ENCODE measurements at regions not wholly inside any gene's neighbourhood (a gene's known extent, or its start where the extent isn't known, plus 50 kb on each side); places are given as distances from the start of the nearest gene placed in this dataset.
"Not testable (repeated sequence)": the region's sequence is repeated elsewhere in the genome, so short reads cannot be mapped to it uniquely, and the experiment has no call there.

DNA sequence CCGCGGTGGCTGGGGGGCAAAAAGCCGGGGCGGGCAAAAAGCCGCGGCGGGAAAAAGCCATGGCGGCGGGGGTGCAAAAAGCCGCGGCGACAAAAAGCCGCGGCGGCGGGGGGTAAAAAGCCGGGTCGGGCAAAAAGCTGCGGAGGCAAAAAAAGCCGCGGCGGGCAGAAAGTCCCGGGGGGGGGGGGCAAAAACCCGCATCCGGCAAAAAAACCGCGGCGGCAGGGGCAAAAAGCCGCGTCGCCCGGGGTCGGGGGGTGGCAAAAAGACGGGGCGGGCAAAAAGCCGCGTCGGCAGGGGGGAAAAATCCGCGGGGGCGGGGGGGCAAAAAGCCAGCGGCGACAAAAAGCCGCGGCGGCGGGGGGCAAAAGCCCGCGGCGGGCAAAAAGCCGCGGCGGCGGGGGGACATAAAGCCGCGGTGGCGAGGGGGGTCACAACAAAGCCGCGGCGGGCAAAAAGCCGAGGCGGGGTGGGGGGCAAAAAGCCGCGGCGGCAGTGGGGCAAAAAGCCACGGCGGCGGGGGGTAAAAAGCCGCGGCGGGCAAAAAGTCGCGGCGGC, 1634.4 kb downstream of the RPIA start:
- H3K27ac ChIP-seq (ENCODE audit: insufficient read depth, low read length); H2AK5ac ChIP-seq (ENCODE audit: low read depth, low read length); H2AK9ac ChIP-seq (replicated peaks; ENCODE audit: low read depth, low read length, poor library complexity); POLR2A ChIA-PET (ENCODE audit: unreplicated experiment); H2BK20ac ChIP-seq (ENCODE audit: low read depth, low read length); dilution Hi-C loops (cut with HindIII; ENCODE audit: low sequenced_read_pairs, unreplicated experiment); H2BK120ac ChIP-seq (ENCODE audit: low read depth, low read length); H2BK15ac ChIP-seq (ENCODE audit: low read depth, low read length); DNase-seq; CTCF ChIA-PET; H3K4ac ChIP-seq (ENCODE audit: low read depth, low read length); H4K8ac ChIP-seq (ENCODE audit: low read depth in 2 of 2, low read length in 2 of 2); H3K4me2 ChIP-seq (ENCODE audit: low read depth, low read length); H4K5ac ChIP-seq (ENCODE audit: low read depth, low read length); ATAC-seq (ENCODE audit: low read depth); H3K36me3 ChIP-seq (ENCODE audit: control insufficient read depth, insufficient read depth, low read length); H2AFZ ChIP-seq (replicated peaks; ENCODE audit: low read length, poor library complexity); H3K27me3 ChIP-seq (ENCODE audit: control insufficient read depth, insufficient read depth, low read length); H3K14ac ChIP-seq (replicated peaks; ENCODE audit: low read depth, low read length); H3K56ac ChIP-seq (ENCODE audit: extremely low read depth, insufficient read depth, low read length); H3K18ac ChIP-seq (ENCODE audit: low read depth, low read length); intact Hi-C loops (cut with micrococcal nuclease); BruUV-seq (replicated peaks); H4K91ac ChIP-seq (ENCODE audit: insufficient read depth, low read depth, low read length); H3K9ac ChIP-seq (ENCODE audit: low read depth, low read length); H2BK5ac ChIP-seq (ENCODE audit: low read depth, low read length, poor library complexity, severe bottlenecking); H3K23ac ChIP-seq (ENCODE audit: low read depth, low read length); H3K4me1 ChIP-seq (ENCODE audit: control insufficient read depth, insufficient read depth, low read length); H3K4me3 ChIP-seq (ENCODE audit: insufficient read depth, low read depth, low read length); H3K9me3 ChIP-seq (ENCODE audit: control insufficient read depth, insufficient read depth, low read length); H4K20me1 ChIP-seq (ENCODE audit: insufficient read depth, low read length); H3K9me1 ChIP-seq (ENCODE audit: insufficient read depth, low read length); in situ Hi-C loops (cut with MboI; ENCODE audit: low sequenced_read_pairs); H3K79me1 ChIP-seq (ENCODE audit: low read depth in 1 of 2, low read length in 2 of 2): not testable (repeated sequence)
- whole genome bisulfite sequencing, 2 experiments (ENCODE audit: extremely low coverage in 2 of 2, insufficient read length in 1 of 2), result 9% methylated on average over 12 of the region's 74 CpGs; no CpG with 5 or more reads in 1 of the 2 experiments

DNA sequence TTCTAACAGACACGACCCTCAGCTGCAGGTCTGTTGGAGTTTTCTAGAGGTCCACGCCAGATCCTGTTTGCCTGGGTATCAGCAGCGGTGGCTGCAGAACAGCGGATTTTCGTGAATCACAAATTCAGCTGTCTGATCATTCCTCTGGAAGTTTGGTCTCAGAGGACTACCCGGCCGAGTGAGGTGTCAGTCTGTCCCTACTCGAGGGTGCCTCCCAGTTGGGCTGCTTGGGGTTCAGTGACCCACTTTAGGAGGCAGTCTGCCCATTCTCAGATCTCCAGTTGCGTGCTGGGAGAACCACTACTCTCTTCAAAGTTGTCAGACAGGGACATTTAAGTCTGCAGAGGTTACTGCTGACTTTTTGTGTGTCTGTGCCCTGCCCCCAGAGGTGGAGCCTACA, 1664.1 kb downstream of the RPIA start:
- H3K36me3 ChIP-seq (ENCODE audit: control insufficient read depth, insufficient read depth, low read length); H2AK5ac ChIP-seq (ENCODE audit: low read depth, low read length); DNase-seq; ATAC-seq (ENCODE audit: low read depth); H4K5ac ChIP-seq (ENCODE audit: low read depth, low read length); H4K8ac ChIP-seq (ENCODE audit: low read depth in 2 of 2, low read length in 2 of 2); H2AK9ac ChIP-seq (replicated peaks; ENCODE audit: low read depth, low read length, poor library complexity); in situ Hi-C loops (cut with MboI; ENCODE audit: low sequenced_read_pairs); H3K27me3 ChIP-seq (ENCODE audit: control insufficient read depth, insufficient read depth, low read length); H3K9me3 ChIP-seq (ENCODE audit: control insufficient read depth, insufficient read depth, low read length); H2BK120ac ChIP-seq (ENCODE audit: low read depth, low read length); H3K4ac ChIP-seq (ENCODE audit: low read depth, low read length); H3K4me1 ChIP-seq (ENCODE audit: control insufficient read depth, insufficient read depth, low read length); H3K56ac ChIP-seq (ENCODE audit: extremely low read depth, insufficient read depth, low read length); H3K14ac ChIP-seq (replicated peaks; ENCODE audit: low read depth, low read length); H2BK15ac ChIP-seq (ENCODE audit: low read depth, low read length); H4K20me1 ChIP-seq (ENCODE audit: insufficient read depth, low read length); H3K18ac ChIP-seq (ENCODE audit: low read depth, low read length); H2AFZ ChIP-seq (replicated peaks; ENCODE audit: low read length, poor library complexity); H3K9me1 ChIP-seq (ENCODE audit: insufficient read depth, low read length); CTCF ChIA-PET; H3K27ac ChIP-seq (ENCODE audit: insufficient read depth, low read length); H3K4me2 ChIP-seq (ENCODE audit: low read depth, low read length); H2BK5ac ChIP-seq (ENCODE audit: low read depth, low read length, poor library complexity, severe bottlenecking); H3K9ac ChIP-seq (ENCODE audit: low read depth, low read length); H4K91ac ChIP-seq (ENCODE audit: insufficient read depth, low read depth, low read length); H3K79me1 ChIP-seq (ENCODE audit: low read depth in 1 of 2, low read length in 2 of 2); POLR2A ChIA-PET (ENCODE audit: unreplicated experiment); dilution Hi-C loops (cut with HindIII; ENCODE audit: low sequenced_read_pairs, unreplicated experiment); BruUV-seq (replicated peaks); H2BK20ac ChIP-seq (ENCODE audit: low read depth, low read length); intact Hi-C loops (cut with micrococcal nuclease); H3K4me3 ChIP-seq (ENCODE audit: insufficient read depth, low read depth, low read length); H3K23ac ChIP-seq (ENCODE audit: low read depth, low read length): not testable (repeated sequence)
- WGBS, 2 experiments (ENCODE audit: extremely low coverage in 2 of 2, insufficient read length in 1 of 2), result no CpG with 5 or more reads among the region's 9 CpGs
